Chondrocyte (in vitro differentiated cells): ENCODE measurements at regions not wholly inside any gene's neighbourhood (a gene's known extent, or its start where the extent isn't known, plus 50 kb on each side); places are given as distances from the start of the nearest gene placed in this dataset.

Experiments used
- DNase-seq: peaks from one replicate; pipeline ENCODE4 v3.0.0; 2021; ENCODE audit warnings: mixed read lengths, low spot score
- H3K27ac Mint-ChIP-seq: one replicate; pipeline ENCODE4 v1.8.0; 2021; ENCODE audit warnings: mild to moderate bottlenecking, moderate library complexity, mixed read lengths; ENCODE audit not compliant: unreplicated experiment
- H3K27me3 Mint-ChIP-seq: 2 replicates; pipeline ENCODE4 v1.8.0; 2021; ENCODE audit warnings: low read depth, mixed read lengths
- H3K36me3 Mint-ChIP-seq: 2 replicates; pipeline ENCODE4 v1.8.0; 2021; ENCODE audit warnings: low read depth, mixed read lengths
- H3K4me1 Mint-ChIP-seq: 2 replicates; pipeline ENCODE4 v1.8.0; 2021; ENCODE audit warnings: low read depth, mild to moderate bottlenecking, mixed read lengths
- H3K4me3 Mint-ChIP-seq: one replicate; pipeline ENCODE4 v1.8.0; 2021; ENCODE audit warnings: mild to moderate bottlenecking, moderate library complexity, mixed read lengths; ENCODE audit not compliant: unreplicated experiment
- H3K9me3 Mint-ChIP-seq: 2 replicates; pipeline ENCODE4 v1.8.0; 2021; ENCODE audit warnings: low read depth, mixed read lengths
- TF ChIP-seq, protein P1 (sequence below): fragments of 200-600 bp; sonication (generic); IDR thresholded peaks from 2 replicates; pipeline ENCODE4 v1.5.0; 2021; ENCODE audit warnings: antibody characterized with exemption, mild to moderate bottlenecking, moderate library complexity

DNA sequence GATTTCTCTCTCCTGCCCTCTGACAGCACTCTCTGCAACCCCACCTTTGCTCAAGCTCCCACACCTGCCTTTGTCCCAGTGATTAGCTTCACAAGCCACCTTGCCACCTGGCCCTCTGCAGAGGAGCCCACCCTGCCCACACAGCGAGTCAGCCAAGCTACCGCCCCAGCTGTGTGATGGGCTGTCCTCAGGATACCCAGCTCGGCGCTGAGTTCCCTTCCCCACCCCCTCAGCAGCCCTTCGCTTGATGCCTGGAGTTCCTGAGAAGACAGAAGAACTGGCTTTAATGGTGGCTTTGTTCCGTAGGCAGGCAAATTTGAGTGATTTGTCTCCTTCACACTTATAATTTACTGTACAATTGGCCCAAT lies 266.4 kb downstream of the CBLN1 start:
- H3K36me3 Mint-ChIP-seq, result no peaks in the 10 kb centered on the region
- no peaks in the 10 kb centered on the region for H3K4me1 Mint-ChIP-seq
- TF ChIP-seq, protein P1, sequence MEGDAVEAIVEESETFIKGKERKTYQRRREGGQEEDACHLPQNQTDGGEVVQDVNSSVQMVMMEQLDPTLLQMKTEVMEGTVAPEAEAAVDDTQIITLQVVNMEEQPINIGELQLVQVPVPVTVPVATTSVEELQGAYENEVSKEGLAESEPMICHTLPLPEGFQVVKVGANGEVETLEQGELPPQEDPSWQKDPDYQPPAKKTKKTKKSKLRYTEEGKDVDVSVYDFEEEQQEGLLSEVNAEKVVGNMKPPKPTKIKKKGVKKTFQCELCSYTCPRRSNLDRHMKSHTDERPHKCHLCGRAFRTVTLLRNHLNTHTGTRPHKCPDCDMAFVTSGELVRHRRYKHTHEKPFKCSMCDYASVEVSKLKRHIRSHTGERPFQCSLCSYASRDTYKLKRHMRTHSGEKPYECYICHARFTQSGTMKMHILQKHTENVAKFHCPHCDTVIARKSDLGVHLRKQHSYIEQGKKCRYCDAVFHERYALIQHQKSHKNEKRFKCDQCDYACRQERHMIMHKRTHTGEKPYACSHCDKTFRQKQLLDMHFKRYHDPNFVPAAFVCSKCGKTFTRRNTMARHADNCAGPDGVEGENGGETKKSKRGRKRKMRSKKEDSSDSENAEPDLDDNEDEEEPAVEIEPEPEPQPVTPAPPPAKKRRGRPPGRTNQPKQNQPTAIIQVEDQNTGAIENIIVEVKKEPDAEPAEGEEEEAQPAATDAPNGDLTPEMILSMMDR, result no peak
- no peak for DNase-seq
- no peak overlapping the region for H3K4me3 Mint-ChIP-seq
- no peak overlapping the region for H3K27ac Mint-ChIP-seq
- peaks cover 6% of the 10 kb centered on the region for H3K27me3 Mint-ChIP-seq
- H3K9me3 Mint-ChIP-seq, result peaks cover 3% of the 10 kb centered on the region

DNA sequence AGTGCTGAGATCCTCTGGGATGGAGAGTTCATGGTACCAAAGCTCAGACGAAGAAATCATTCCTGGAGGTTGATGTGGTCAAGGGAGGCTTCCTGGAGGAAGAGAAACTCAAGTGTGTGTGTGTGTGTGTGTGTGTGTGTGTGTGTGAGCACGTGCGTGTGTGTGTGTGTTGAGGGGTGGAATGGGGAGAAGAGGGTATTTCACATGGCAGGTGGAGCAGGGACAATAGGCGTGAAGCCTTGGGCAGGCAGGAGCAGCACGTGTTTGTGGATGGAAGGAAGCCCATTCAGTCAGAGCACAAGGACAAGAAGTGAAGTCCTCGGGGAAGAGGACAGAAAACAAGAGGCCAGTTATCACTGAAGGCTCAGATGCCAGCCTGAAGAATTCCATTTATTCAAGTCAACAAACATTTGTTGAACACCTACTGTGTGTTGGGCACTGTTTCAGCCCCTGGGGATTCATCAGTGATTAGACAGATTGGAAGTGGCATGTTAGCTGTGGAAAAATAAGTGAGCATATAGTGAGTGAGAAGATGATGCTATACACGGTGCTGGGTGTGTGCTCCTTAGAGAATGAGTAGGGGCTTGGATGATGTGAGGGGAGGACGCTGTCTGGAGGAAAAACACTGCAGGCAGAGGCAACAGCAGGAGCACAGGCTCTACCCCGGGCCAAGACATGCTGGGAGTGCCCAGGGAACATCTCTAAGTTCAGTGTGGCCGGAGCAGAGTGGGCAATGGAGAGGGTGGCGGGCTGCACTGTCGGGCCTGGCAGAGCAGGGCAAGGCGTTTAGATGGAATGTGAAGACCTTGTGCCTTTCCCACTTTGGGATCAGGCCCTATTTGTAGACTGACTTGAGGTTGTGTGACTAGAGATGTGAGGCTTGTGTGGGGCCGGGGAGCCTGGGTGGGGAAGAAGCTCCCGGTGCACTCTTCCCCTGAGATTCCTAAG lies 267.1 kb downstream of the CBLN1 start:
- TF ChIP-seq, protein P1, result no peak
- Mint-ChIP-seq H3K4me1 (no peaks in the 10 kb centered on the region), H3K27ac (no peak overlapping the region), H3K27me3 (peaks cover 2% of the 10 kb centered on the region), H3K36me3 (no peaks in the 10 kb centered on the region), H3K9me3 (peaks cover 3% of the 10 kb centered on the region), H3K4me3 (no peak overlapping the region)
- DNase-seq, result no peak

DNA sequence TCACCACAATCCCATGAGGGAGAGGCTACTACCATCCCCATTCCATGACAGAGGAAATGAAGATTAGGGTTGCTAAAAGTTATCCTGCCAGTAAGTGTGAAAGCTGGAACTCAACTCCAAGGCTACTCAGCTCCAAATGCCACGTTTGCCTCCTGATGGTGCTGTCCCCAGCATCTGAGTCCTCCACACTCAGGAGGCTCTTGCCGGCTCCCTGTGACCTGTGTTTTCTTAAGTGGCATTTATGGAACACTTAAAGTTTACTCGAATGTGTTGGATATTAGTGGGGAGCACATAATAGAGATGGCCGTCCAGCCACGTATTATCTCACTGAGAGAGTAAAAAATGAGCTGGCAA lies 267.9 kb downstream of the CBLN1 start:
- Mint-ChIP-seq H3K4me1 (no peaks in the 10 kb centered on the region), H3K4me3 (no peak overlapping the region), H3K36me3 (no peaks in the 10 kb centered on the region), H3K9me3 (peaks cover 3% of the 10 kb centered on the region), H3K27me3 (peaks cover 1% of the 10 kb centered on the region), H3K27ac (no peak overlapping the region)
- DNase-seq, result no peak
- TF ChIP-seq, protein P1, result no peak

DNA sequence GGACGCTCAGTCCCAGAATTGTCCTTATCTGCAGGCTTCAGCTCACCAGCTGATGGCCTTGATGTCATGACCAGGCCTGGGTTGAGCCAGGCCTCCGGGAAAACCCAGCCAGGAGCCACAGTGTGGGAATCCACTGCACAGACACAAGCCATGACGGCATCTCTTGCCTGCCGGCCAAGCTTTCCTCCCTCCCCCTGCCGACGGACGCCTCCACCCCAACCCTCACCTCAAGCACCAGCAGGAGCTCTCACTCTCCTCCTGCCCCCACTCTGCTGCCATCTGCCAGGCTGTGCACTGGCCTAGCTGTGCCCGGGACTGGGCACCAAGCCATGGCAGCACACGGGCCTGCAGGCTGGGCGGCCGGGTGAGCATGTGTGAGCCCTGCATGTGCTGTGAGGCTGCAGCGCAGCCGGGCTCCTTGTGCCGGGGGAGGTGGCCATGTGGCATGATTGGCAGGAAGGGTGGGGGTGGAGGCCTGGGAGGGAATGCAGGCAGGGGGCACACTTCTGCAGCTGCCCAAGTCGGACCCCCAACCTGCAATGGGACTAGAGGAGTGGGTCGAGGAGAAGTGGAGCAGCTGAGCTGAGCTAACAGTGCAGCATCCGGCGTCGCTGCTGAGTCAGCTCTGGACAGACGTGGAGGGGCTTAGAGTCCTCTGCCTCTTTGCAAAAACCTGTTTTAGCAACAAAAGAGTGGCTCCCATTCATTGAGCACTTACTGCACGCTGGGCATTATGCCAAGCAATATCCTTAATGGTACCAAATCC lies 268.5 kb downstream of the CBLN1 start:
- Mint-ChIP-seq H3K9me3 (peaks cover 3% of the 10 kb centered on the region), H3K36me3 (no peaks in the 10 kb centered on the region), H3K27me3 (peaks cover 1% of the 10 kb centered on the region), H3K27ac (no peak overlapping the region), H3K4me3 (no peak overlapping the region), H3K4me1 (no peaks in the 10 kb centered on the region)
- TF ChIP-seq, protein P1, result no peak
- DNase-seq, result no peak

DNA sequence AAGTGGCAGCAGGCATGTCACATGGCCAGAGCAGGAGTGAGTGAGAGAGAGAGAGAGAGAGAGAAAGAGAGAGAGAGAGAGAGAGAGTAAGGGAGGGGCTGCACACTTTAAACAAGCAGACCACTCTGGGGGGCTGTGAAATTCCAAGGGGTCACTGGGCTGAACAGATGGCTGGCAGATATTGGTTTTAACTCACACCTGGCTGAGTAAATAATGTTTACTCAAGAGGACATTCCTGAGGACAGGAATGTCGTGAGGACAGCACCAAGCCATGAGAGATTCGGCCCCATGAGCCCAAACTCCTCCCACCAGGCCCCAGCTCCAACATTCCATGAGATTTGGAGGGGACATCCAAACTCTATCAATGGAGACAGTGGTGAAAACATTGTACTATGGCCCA lies 269.7 kb downstream of the CBLN1 start:
- DNase-seq, result no peak
- Mint-ChIP-seq H3K27ac (no peak overlapping the region), H3K4me1 (no peaks in the 10 kb centered on the region), H3K4me3 (no peak overlapping the region), H3K27me3 (peaks cover 1% of the 10 kb centered on the region), H3K9me3 (peaks cover 3% of the 10 kb centered on the region), H3K36me3 (no peaks in the 10 kb centered on the region)
- TF ChIP-seq, protein P1, result no peak
